Testis (tissue), 2 donors: ENCODE measurements at regions not wholly inside any gene's neighbourhood (a gene's known extent, or its start where the extent isn't known, plus 50 kb on each side); places are given as distances from the start of the nearest gene placed in this dataset.

Source experiments
- POLR2A ChIP-seq: fragments of 450-650 bp; IDR thresholded peaks from one replicate; pipeline ENCODE4 v1.6.1; 2017; ENCODE audit warnings: antibody characterized with exemption, mild to moderate bottlenecking, moderate library complexity
- TF ChIP-seq, protein P1 (sequence below), 3 experiments: fragments of 450-650 bp in 2 of 3; fragments of 200-600 bp in 1 of 3; sonication (generic) in 1 of 3; IDR thresholded peaks; one replicate each; pipeline ENCODE4 v1.5.1; 2016 to 2019; ENCODE audit warnings: antibody characterized with exemption in 3 of 3, mild to moderate bottlenecking in 2 of 3, moderate library complexity in 1 of 3

DNA sequence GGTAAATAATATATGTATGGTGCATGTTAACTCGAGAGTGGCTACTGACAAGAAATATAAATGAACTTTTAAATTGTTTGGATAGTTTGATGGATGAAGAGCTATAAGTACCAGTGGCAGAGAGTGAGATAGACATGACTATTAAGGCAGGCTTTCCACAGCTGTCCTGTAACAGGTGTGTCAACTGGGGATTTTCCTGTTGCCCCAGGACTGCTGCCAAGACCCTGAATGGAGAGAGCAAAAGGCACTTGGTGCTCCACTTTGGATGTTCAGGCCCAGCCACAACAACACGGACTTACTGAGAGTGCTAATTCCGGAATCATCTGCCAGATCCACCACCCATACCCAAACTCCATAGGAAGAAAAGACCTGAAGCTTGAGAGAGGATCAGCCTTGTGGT lies 215.1 kb downstream of the SEC61B start:
- TF ChIP-seq, protein P1, sequence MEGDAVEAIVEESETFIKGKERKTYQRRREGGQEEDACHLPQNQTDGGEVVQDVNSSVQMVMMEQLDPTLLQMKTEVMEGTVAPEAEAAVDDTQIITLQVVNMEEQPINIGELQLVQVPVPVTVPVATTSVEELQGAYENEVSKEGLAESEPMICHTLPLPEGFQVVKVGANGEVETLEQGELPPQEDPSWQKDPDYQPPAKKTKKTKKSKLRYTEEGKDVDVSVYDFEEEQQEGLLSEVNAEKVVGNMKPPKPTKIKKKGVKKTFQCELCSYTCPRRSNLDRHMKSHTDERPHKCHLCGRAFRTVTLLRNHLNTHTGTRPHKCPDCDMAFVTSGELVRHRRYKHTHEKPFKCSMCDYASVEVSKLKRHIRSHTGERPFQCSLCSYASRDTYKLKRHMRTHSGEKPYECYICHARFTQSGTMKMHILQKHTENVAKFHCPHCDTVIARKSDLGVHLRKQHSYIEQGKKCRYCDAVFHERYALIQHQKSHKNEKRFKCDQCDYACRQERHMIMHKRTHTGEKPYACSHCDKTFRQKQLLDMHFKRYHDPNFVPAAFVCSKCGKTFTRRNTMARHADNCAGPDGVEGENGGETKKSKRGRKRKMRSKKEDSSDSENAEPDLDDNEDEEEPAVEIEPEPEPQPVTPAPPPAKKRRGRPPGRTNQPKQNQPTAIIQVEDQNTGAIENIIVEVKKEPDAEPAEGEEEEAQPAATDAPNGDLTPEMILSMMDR (IDR thresholded peaks at IDR 0.05) = no peak
- no peak for TF ChIP-seq POLR2A
